HG02798 (cell line): ENCODE measurements at regions not wholly inside any gene's neighbourhood (a gene's known extent, or its start where the extent isn't known, plus 50 kb on each side); places are given as distances from the start of the nearest gene placed in this dataset.

ENCODE experiments used
- ATAC-seq: cut with Tn5 transposase; IDR thresholded peaks from one replicate; pipeline ENCODE4 v1.9.1; 2021; ENCODE audit warnings: mild to moderate bottlenecking; ENCODE audit not compliant: unreplicated experiment, poor library complexity

DNA sequence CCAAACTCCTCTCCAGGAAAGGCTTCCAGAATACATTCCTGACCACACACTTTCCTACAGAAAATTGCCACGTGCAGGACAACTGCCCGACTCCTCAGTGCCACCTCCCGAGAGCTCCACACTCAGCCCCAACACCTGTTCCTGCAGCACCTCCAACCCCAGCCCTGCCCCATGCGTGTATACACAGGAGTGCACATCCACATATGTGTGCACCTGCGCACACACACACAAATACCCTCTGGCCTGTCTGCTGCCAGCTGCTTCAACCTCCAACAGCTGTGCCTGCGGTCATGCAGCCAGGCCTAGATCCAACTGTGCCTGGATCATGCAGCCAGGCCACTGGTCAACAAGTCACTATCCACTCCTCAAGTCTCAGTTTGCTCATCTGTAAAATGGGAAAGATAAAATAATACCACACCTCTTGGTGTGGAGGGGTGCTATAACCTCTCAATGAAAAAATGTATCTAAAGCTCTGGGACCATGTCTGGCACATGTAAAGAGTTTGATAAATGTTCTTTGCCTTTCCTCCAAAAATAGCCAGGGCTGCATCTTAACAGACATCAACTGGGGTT lies 152.1 kb upstream of the ID2 start:
- ATAC-seq: no peak

DNA sequence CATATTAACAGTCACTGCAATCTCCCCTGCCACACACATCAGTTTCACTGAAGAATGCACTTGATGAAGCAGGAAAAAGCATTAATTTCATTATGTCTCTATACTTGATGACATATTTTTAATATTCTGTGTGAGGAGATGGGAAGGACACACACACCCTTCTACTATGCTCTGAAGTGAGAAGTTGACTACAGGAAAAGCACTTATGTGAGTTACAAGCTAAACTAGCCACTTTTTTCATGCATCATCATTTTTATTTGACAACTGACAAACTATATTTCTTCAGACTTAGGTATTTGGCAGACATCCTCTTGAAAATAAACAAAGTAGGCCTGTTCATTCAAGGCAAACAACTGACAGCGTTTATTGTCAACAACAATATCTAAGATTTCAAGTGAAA lies 150.4 kb upstream of the ID2 start:
- no peak for ATAC-seq

DNA sequence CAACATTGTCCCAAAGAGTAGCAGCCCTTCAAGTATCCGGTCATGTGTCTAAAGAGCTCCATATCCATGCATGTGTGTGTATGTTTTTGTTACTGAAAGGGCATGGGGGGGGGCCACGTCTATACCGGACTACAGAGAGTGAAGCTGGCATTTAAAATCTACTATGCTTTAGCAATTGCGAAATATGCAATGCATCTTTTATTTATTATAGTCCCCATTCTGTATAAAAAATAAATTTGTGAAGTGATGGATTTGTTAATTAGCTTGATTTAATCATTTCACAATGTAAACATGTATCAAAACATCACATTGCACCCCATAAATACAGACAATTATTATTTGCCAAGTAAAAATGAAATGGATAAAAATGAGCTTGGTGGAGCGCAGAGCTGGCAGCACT lies 149.4 kb upstream of the ID2 start:
- no peak for ATAC-seq

DNA sequence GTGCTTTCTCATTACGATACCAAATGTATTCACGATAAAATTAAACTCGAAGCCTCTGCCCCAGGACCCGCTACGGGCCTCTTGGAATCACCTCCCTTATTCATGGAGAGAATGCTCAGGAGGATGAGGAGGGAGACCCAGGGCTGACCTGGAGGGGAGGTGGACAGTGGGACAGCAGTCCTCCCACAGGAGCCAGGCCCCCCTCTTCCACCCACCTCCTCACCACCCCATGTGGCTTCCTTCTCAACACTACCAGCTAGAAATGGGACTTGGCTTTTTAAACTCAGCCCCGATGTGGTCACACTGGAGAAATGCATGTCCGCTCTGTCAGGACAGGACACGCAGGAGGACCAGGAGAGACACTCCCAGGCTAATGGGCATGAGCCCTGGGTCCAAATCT lies 147.9 kb upstream of the ID2 start:
- no peak for ATAC-seq

DNA sequence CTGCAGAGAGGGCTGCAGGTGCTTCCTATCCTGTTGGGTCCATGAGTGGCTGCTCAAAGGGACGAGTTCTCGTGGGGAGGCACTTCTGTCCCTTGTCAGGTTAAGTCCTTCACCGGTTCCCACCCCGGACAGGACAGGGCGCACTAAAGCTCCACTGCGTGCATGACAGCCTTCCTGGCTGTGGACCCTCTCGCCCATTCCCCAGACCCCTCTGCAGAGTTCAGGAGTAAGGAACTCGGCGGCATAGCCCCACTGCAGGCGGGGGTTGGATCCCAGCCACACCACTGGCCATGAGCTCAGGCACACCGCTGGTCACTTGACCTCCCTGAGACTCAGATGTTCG lies 147.5 kb upstream of the ID2 start:
- ATAC-seq: no peak

DNA sequence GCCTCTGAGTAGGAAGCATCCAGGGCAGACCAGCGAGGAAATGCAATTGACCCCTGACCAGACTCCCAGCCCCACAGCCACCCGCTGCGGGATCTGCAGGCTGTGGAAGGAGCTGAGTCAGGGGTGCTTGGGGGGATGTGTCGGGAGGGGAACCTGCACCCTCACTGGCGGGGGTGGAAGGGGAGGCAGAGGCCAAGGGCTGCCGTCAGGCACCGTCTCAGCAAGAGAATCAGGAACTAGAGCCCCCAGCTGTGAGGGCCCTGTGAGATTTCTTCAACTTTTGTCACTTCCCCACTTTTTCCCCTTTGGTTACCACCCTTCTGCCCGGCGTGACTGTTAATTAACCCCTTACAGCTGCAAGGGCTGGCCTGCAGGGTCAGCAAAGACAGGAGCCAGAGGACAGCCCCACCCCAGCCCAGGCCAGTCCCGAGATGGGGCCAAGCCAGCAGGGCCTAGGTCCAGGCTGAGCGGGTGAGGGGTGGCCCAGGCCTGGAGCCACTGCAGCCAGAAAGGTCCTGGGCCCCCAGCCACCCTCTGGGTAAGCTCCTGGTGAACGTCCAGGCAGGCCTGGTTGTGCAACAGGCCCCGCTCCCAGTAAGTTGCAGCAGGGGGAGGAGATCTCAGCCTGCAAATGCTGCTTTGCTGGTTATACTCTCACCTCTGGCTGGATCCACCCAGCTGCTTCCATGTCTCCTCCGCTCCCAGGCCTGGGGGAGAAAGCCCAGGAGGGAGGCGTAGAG lies 147.0 kb upstream of the ID2 start:
- ATAC-seq: no peak

DNA sequence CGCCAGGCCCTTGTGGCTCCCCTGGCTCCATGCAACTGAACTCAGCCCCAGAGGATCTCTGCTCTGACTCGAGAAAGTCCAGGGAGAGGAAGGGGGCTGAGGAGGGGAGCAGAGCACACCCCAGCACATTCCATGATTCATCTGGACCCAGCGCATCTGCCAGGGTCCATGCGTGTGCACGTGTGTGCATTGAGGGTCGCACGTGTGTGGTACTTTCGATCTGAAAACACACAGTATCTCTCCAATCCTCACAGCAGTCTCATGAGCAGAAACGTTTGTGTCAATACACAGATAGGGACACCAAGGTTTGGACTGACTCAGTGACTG lies 146.4 kb upstream of the ID2 start:
- no peak for ATAC-seq

DNA sequence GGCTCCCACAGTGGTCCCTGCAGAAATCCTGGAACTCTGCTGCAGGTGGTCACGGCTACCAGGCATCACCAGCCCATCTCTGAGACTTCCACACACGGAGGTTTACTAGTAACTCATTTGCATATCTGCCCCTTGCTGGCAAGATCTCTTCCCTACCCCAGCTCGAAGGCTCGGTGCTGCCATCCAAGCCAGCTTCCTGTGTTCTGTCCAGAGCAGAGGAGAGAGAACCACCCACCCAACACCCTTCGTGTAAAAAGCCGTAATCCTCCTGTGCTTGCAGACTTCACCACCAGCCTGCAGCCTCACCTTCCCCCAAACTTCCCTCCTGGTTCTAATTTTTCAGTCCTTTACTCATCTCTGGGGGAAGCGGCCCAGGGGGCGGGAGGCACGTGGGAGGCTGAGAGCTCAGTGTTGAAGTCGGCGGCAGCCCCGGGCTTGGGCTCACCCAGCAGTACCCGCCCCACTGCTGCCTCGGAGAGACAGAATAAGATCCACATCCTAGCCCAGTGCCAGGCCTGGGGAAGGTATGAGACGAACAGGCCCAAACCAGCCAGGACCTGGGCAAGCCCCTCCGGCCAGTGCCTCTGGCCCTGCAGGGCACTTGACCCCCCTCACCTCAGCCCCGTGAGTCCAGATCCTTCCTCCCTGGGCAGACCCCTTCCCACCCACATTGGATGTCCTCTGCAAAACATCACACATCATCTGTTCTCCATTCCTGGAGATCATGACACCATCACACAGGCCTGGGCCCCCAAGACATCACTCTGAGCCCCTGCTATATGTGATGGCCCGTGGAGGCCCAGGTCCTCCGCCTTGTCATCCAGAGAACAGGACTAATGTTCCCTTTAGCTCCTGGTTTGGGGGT lies 145.8 kb upstream of the ID2 start:
- no peak for ATAC-seq

DNA sequence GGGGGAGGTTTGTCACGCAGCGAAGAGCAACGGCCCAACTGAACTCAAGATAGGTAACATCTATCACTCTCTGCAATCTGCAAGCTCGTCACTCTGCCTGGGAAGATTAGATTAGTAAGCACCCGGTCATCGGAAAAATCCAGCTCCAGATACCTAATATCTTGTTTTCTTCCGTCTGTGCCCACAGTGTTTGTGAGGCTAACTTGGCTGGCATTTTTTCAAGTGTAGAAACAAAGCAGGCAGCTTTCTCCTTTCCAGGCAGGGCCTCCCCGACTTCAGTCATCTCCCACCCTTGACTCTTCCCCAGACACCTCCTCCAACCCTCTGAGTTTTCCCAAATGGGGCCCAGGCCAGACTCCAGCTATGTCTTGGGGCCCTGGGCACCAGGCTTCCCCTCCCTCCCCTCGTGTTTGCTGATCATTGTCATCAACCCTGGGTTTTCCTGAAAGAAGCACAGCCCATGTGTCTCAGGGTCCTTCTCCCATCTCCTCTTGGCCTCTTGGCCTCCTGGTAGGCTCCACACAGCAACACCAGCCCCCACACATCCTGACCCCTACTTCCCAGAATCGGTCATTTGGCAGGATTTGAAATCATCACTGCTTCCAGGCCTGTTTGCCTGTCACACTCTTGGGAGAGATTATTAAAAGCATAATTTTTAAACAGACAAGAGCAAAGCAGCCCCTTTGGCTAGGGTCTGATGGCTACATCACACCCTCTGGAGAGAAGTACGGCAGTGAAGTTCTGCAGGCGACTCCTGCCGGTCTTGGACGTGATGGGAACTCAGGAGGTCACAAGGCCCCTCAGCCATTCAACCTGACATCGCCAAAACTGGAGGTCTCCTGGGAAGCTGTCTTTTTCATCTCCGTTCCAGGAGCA lies 144.9 kb upstream of the ID2 start:
- ATAC-seq: no peak

DNA sequence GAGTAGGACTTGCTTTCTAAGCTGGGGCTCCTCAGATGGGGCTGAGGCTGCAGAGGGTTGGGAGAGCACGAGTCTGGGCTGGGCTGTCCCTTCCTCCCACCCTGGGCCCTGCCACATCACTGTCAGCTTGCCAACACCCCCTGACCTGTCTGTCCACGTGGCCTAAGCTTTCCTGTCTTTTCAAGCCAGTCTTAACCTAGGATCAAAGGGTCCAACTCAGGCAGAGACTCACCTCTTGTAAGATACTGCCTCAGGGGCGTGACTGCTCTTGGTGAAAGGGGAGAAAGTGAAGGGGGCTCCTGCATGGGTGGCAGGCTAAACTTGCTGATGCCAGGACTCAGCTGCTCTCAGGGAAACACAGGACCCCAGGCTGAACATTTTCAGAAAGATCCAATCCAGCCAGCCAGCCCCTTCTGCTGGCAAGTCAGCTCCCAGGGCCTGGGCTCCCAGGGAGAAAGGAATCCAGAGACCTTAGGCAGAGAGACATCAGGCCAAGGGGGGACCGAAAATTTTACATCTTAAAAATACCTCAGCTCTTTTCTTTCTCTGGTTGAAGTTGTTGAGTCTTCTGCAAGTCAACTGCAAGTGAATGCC lies 144.2 kb upstream of the ID2 start:
- no peak for ATAC-seq

DNA sequence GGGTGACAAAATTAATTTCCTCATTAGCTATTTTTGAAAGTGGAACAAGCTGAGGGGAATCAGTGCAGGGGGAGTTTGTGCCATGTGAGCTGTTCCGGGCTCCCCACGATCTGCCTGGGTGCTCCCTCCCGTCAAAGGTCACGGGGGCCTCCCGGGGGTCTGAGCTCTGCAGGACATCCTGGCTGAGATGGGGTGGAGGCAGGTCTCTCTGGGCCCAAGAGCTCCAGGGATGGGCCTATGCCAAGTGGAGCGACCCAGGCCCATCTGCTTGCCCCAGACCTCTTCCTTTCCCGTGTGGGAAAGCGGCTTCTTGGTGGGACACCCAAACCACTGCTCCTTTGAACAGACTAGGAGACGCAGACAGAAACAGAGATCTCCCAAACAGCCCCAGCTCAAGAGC lies 143.3 kb upstream of the ID2 start:
- no peak for ATAC-seq

DNA sequence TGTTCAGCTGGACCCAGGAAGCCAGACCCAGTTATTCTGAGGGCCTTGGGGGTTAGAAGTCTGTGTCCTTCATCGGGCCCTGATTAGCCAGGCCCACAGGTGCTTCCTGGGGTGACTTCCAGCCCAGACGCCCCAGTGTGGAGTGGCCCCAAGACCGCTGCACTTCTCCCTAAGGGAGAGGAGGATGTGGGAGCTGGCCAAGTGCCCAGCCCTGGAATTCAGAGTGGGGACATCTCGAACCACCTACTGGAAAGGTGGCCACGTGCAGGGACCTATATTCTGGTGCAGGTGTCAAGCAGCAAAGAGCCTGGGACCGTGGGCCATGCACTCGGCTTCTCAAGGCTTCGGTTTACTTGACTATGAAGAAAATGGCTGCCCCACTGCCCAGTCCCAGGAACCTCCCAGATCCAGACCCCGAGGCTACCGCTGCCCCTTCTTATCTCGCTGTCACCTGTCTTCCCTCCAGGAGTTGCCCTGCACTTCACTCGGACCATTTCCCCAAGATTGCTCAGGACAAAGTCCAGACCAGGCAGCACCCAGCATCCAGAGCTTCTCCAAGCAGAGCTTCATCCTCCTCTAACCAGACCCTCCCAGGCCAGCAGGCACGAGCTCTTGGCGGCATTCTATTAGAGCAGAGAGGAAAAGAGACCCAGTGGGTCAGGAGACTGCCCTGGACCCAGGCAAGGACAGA lies 142.8 kb upstream of the ID2 start:
- no peak for ATAC-seq

DNA sequence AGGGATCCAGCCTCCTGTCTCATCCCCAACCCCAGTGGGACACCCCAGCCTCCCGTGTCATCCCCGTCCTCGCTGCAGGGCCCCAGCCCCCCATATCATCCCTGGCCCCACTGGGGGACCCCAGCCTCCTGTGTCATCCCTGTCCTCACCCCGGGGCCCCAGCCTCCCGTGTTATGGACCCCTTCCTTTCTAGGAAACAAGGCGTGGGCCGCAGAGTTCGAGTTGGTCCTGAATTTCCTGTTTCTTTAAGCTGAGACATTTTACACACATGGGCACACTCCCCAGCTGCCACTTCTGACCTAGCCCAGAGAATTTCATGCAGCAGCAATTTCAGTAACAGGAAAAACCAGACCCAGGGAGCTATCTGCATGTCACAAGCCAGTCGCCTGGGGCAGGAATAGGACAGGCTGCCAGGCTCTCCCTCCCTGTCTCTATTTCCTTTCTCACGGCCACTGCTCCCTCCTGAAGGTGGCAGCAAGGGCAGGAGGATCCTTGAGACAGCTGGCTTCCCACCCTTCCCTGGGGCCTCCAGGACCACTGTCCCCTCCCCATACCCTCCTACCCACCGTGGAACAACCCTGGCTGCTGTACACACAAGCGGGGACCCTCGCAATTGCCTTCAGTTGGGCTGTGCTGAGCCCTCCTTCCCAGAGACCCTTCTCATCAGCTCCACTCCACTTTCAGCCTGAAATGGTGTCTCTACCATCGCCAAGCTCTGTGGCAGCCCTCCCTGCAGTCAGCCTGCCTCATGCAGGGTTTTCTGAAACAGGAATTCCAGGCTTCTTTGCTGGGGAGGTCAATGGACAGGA lies 141.9 kb upstream of the ID2 start:
- ATAC-seq: no peak

DNA sequence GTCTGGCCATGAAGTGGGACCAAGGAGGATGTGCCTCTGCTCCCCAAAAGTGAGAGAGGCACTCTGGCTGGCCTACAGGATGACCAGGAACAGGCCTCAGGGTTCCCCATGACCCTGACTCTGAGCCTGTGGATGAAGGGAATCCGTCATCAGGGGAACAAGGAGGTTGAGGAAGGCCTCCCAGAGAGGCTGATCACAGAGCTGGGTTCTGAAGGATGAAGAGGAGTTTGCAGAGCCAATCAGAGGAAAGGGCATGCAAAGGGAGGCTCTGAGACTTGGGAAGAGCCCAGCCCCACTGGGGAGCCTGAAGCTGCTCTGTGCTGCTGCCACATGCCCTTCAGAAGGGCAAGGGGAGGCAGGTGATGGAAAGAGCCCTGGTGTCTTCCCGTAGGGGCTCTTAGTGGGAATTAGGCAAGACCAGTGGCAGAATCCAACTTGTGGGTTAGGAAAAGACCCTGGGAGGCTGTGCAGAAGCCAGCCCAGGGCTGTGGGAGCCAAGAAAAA lies 141.3 kb upstream of the ID2 start:
- no peak for ATAC-seq

DNA sequence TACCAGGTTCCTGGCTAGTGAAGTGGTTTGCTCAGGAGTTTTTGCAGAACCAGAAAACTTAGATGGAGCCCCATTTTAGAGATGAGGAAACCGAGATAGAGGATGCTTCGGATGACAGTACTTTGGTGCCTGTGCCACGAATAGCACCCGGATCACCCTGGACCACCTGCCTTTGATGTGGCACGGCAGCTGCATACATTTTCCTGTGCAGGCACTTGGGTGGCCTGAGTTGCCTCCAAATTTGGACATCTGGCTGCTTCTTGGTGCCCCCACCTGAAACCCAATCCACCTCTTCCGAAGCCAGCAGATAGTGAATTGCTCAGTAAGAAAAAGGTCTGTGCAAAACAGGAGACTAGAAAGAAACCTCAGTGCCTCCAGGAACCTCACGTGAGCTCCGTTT lies 140.6 kb upstream of the ID2 start:
- no peak for ATAC-seq

DNA sequence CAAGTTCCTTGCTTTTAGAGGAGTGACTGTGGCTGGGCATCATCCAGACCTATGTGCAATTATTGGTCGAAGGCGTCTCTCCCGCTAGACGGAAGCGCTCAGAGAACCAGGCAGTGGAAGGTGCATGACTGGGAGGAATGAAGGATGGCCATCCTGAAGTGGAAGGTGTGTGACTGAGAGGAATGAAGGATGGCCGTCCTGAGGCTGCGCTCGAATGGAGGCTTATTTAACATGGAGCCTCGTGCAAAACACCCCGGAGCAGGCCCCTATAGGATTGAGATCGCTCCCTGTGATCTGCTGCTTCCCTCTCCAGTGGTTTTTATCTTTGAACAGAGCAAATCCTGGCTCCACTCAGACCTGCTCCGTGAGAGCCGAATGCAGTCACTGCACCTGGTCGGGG lies 140.2 kb upstream of the ID2 start:
- ATAC-seq: no peak

DNA sequence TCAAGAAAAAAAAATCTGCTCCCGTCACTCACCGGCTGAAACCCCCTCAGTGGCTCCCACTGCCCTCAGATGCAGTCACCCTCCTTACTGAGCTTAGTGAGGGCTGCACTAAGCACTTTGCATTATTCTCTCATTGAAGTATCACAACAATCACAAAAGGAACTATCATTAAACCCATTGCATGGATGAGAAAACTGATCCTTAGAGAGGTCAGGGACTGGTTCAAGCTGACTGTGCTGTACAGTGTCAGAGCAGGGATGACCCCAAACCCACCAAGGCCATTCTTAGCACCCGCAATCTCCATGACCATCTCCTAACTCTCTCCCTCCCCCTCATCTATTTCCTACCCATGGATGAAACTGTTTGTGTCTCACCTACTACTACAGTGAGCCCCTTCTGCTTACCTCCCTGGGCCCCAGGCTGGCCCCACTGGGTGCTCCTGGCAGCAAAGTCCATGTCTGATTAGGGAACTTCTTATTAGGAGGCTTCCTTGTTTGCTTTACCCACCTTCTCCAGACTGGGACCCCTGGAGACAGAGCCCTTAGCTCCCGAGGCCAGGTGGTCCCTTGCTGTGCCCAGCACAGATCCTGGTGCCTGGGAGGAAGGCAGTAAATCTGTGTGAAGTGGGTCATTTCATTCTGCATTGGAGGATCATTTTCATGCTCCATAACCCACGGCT lies 139.3 kb upstream of the ID2 start:
- no peak for ATAC-seq

DNA sequence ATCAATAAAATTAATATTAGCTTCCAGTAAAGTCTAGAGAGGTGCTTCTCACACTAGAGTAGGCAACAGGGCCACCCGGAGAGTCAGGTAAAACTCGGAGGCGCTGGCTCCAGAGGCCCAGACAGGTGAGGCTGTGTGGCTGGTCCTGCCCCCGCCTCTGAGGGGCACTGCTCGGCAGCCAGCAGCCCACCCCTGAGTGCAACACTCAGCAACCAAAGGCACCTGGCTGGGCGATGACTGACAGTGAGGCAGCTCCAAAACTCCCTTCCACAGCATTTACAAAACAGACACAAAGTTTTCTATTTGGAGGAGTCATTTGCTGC lies 138.8 kb upstream of the ID2 start:
- ATAC-seq: peak; percentile 24
